Transverse colon (tissue), 4 donors: ENCODE measurements at regions not wholly inside any gene's neighbourhood (a gene's known extent, or its start where the extent isn't known, plus 50 kb on each side); places are given as distances from the start of the nearest gene placed in this dataset.

Experiments used
- CTCF ChIP-seq, 5 experiments: fragments of 200-600 bp in 3 of 5; fragments of 450-650 bp in 2 of 5; sonication (generic) in 3 of 5; IDR thresholded peaks; 1 replicate in 2 of 5; 2 replicates in 3 of 5; pipeline ENCODE4 v1.5.1; 2016 to 2017; ENCODE audit warnings: antibody characterized with exemption in 5 of 5, inconsistent platforms in 3 of 5, mild to moderate bottlenecking in 2 of 5, moderate library complexity in 1 of 5
- POLR2A ChIP-seq: fragments of 450-650 bp; IDR thresholded peaks from one replicate; pipeline ENCODE4 v1.6.1; 2016; ENCODE audit warnings: antibody characterized with exemption, mild to moderate bottlenecking, moderate library complexity
- POLR2AphosphoS5 ChIP-seq, 3 donors: sonication (generic); formaldehyde crosslinking; IDR thresholded peaks; one replicate each; pipeline ENCODE4 v1.6.1; 2016; ENCODE audit warnings: antibody characterized with exemption in 3 of 3

- TF ChIP-seq CTCF (IDR thresholded peaks at IDR 0.05) (no peak), POLR2A (no peak), POLR2AphosphoS5 (IDR thresholded peaks at IDR 0.05) (no peak)
These were observed 265.1 kb downstream of the ZEB1 start for GRCh38 chr10:31584098-31584631.
